ENCODE measurements at regions not wholly inside any gene's neighbourhood (a gene's known extent, or its start where the extent isn't known, plus 50 kb on each side); places are given as distances from the start of the nearest gene placed in this dataset.

DNA sequence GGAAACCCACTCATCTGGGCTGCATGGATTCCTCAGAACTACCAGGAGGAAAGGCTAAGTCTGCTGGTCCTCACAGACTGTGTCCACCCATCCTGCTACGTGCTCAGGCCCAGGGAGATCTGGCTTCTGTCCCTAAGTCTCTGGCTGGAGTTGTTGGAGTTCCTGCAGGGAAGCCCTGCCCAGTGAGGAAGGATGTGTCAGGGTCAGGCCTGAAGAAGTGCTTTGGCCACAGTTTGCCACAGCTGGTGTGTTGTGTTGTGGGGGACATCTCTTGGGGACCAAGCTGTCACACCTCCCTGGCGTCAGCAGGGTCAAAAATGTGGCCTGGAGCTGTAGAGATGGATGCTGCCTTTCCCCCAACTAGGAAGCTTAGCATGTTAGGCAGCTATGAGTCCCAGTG lies 684.7 kb downstream of the METTL15 start:
- DNase-seq: no peak

DNA sequence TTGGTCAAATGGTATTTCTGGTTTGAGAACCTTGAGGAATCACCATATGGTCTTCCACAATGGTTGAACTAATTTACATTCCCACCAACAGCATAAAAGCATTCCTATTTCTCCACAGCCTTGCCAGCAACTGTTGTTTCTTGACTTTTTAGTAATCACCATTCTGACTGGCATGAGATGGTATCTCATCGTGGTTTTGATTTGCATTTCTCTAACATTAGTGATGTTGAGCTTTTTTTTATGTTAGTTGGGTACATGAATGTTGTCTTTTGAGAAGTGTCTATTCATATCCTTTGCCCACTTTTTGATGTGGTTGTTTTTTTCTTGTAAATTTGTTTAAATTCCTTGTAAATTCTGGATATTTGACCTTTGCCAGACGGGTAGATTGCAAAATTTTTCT lies 679.7 kb downstream of the METTL15 start:
- peak; percentile 36 for DNase-seq

DNA sequence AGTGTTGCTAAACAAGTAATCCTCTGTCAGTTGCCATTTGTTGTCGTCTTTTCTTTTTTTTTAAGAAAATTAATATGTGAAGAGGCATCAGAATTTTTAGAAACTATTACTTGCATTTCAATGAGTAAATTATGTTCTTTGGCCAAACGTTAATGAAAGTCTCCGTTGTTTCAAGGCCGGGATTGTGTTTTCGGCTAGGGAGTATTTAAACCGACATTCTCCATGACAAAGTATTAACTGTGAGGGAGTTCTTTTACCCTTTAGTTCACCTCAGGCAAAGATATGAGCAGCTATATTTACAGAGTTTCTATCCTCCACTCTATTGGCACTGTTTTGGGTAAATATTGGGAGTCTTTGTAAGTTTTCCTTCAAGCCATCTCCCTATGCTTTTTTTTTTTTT lies 668.9 kb downstream of the METTL15 start:
- DNase-seq: no peak

DNA sequence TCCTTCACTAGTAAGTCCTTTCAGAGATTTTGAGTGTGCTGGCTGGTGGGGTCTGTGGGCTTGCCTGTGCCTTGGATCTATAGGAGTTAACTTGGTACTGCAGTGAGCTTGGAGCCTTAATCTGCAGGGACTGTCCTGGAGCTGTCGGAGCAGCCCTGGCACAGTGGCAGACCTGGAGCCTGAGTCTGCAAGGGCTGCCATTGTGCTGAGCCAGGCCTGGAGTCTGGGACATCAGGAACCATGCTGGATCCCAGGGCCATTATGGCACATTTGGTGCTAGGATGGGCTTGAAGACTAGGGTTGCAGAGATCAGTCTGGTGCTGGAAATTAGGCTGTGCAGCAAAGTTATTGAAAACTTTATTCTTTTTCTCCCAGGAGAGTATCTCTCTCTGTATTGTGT lies 665.4 kb downstream of the METTL15 start:
- no peak for DNase-seq

DNA sequence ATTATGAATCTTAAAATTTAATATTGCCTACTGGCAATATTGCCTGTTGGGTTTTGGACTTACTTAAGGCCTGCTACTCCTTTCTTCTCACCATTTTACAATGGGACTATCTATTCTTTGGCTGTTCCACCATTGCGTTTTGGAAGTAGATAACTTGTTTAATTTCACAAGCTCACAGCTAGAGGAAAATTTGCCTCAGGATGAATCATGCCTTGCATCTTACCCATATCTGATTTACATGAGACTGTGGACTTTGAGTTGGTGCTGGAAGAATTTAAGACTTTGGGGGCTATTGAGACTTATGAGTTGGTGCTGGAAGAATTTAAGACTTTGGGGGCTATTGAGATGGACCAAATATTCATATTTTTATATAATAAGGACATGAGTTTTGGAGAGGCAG lies 662.6 kb downstream of the METTL15 start:
- DNase-seq: no peak

DNA sequence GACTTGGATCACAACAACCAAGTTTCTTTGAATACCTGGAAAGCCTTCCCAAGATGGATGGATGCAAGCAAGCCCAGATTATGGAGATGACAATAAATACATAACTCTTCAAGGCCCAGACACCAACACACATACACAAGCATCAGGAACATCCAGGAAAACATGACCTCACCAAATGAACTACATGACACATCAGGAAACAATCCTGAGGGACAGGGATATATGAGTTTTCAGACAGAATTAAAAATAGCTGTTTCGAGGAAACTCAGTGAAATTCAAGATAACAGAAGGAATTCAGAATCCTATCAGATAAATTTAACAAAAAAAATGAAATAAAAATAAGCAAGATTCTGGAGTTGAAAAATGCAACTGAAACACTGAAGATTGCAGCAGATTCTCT lies 659.4 kb downstream of the METTL15 start:
- peak; percentile 86 for DNase-seq

DNA sequence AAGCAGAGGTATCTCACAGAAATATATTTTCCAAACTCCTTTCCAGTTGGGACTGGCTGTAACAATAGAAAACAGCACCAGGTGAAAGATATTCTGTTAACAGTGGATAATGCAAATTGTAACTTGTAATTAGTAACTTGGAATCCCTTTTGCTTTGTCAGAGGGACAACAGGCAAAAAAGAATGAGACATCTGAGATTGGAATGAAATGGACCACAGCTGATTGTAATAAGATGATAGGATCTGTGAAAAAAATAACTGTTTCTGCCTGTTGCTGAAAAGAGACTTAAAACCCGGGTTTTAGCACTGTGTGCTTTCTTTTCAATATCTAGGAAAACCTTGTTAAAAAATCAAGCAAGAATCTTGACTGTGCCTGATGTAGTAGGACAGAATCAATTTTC lies 655.7 kb downstream of the METTL15 start:
- peak; percentile 48 for DNase-seq

DNA sequence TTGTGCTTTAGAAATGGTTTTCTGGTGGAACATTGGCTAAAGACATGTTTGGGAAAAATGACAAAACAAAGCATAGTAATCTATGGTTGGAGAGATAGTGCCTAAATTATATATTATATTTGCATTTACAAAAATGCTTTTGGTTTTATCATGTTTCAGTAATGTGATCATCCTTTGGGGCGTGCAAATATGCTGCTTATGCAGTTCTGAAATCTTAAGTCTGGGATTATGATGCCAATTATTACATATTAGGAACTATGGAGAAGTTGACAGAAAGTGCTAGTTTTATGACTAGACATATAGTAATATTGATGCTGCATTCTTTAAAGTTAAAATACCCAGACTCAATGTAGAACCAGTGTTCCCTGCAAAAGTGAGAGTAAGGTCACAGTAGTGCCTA lies 655.0 kb downstream of the METTL15 start:
- DNase-seq: peak; percentile 55

DNA sequence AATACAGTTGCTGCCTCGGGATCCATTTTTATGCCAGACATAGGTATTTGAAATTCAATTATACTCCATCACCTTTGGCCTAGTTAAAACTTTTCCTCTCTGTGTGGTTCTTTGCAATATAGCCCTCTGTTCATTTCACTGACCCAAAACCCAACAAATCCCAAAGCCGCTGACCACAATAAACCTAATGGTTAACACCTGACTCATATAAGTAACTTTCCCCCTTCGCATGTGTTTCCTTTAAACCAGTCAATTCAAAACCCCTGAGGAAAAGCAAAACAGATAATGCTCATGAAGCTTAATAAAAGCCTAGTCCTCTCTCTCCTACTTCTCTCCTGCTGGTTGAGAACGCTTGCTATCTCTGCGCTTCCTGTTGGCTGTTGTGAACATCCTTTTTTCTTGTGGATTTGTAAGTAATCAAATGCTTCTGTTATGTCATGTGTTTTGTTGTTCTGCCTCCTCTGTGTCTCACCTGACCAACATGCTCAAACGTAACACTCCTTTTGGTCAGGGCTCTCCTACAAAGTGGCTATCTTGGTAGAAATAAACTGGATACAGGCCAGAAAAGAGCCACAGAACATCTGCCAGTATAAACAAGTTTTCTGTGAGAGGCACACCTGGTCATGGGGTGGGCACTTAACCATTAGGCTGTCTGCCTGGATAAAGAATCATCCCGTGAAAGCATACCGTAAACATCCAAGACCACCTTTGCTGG lies 652.6 kb downstream of the METTL15 start:
- DNase-seq: peak; percentile 57

DNA sequence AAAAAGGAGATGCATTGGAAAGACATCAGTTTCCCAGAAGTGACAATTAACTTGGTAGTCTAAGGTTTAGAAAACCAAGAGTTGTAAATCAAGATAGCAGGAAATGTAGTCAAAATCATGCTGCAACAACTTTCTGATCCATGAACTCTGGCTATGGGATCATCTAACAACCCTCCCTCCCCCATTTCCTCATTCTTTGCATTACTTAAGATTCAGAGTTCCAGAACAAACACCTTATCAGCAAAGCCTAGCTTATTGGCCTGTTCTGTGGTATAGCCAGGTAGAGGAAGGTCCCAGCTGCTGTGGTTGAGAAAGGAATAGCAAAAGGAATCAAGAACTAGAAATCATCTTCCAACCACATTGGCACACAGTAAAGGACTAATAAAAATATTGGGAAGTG lies 651.1 kb downstream of the METTL15 start:
- DNase-seq: peak; percentile 73

DNA sequence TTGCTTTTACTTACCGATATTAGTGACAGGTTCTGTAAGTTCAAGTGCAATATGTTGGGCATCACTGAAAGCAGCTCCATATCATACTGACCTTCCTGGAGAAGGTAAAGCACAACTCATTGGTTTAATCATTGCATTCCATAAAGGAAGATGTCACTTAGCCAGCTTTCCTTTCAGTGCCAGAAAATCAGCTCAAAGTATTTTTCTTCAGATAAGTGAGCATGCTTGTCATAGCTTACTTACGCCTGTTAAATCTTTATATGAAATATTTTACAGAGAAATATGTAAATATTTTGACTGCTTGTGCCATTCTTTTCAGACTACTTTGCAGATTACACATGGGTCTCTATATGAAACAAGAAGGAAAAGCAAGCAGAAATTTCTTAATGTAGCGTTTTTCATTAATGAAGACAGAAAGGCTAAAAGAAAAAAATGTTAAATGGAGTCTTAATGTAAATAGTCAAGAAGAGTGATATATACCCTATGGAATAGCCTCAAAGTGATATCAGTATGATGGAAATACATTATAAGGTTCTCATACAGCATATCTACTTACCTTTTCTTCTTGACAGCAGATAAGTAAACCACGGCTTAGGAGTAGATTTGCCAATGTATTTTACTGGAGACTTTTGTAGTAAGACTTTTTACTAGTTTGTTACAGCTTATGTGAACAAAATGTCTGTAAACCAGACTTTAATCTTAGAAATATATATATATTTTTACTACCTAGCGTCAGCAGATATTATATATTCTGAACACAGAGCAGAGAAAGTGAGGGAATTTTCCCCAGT lies 649.7 kb downstream of the METTL15 start:
- peak; percentile 94 for DNase-seq

DNA sequence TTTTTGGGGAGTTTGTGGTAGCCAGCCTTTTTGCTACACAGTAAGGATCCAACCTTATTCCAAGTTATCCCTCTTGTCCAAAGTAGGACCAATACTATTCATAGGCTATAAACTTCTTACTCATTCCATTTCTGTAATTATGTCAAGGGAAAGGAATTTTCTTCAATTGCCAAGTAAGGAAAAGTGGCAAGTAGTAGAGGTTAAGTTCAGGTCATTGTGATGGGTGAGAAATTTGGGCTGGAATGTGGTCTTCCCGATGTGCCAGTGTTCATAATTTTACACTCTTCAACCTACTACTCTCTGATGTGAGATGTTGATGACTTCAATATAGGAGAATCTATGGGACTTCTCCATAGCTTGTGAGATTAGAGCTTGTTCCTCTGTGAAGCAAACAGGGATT lies 648.8 kb downstream of the METTL15 start:
- DNase-seq: peak; percentile 96

DNA sequence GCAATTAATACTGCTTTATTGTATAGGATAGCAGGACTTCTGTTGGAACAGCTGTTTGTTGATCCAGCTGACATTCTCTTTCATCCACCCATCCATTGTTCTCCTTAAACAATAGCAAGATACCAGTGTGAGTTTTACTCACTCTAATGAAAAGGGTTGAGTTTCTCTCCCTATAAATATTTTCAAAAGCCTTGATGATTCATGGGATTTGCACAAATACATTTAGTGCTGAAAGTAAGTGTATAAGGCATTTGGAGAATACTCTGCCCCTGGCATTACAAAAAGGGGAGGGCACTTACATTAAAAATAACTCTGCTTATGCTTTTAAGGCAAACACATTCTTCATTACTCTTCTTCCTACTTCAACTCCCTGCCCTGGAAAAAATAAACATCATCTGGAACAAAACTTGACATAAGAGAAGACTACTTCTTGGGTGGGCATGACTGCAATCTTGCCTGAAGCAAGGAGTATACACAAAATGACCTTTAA lies 634.9 kb downstream of the METTL15 start:
- no peak for DNase-seq

DNA sequence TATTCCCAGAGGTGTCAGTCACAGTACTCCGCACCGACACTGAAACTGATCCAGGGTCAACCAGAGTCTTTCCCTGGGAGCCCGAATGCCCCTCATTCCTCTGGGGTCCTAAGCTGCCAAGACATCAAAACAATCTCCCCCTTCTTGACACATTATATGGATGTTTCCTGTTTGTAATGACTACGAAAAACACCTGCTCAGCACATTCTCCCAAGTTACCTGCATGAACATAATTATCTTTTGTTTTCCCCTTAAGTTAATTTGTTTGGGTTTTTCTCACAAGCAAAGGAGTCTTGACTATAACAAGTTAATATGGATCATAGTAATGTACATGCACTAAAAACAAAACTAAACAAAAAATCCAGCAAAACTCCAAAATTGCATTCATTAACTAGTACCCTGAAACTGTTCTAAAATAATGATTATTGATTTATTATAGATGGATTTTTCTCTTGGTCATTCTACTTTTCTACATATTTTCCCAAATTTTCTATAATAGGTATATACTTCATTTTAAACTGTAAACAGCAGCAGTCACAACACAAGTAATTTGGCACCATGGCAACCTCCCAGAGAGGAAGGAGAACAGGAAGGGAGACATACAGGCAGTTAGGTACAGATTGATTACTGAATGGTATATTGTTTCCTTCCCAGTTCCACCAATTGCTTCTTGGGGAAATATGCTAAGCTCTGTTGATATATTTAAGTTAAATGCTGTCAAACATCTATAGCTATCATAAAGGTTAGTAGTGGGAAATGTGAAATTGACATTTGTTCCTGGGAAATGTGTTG lies 631.5 kb downstream of the METTL15 start:
- no peak for DNase-seq

DNA sequence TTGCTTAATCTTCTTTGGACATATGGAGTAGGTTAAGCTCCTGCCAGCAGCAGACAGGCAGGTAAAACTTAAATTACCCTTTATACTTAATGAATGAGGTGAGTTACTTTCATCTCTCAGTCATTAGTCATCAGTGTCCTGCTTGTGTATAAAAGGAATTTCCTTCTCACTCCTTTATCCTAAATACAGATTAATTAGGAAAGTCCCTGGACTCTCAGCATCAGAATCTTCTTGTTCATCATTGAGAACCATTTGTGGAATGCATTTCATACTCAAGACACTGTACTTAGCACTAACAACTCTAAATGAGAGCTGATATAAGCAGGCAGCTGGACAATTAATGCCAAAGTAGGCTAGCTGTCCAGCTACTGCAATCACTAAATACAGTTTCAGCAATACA lies 630.4 kb downstream of the METTL15 start:
- peak; percentile 5 for DNase-seq

DNA sequence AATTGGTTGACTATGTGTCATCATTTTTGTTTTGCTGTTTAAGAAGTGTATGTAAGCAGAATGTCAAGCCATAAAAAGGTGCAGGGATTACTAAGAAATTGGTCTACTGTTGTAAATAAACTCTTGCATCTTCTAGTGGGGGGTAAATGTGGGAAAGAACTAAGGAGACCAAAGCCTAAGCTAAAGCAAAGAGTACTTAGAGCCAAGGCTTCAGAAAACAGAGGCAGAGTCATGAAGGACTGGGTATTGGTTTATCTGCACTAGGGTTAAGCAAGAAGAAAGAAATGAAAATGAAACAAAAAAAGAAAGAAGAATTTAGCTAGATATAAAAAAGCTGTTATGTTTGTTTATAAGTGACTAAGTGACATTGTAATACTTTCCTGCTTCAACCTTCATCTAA lies 628.1 kb downstream of the METTL15 start:
- DNase-seq: no peak

DNA sequence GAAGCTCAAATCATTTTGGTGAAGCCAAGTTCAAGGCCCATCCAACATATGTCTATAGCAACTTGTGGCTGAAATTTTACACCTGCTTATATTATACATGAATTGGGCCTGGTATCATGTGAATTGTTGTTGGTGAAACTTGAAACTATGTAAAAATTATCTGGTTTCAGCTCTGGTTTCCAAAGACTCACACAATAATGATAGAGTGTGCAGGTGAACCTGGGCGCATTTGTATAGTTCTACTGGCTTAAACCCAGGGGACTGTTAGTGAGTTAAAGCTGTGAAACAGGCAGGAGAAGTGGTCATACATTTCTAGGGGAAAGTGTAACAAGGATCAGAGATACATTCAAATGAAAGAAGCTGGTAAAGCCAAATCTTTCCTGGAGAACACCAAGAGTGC lies 627.3 kb downstream of the METTL15 start:
- DNase-seq: no peak

DNA sequence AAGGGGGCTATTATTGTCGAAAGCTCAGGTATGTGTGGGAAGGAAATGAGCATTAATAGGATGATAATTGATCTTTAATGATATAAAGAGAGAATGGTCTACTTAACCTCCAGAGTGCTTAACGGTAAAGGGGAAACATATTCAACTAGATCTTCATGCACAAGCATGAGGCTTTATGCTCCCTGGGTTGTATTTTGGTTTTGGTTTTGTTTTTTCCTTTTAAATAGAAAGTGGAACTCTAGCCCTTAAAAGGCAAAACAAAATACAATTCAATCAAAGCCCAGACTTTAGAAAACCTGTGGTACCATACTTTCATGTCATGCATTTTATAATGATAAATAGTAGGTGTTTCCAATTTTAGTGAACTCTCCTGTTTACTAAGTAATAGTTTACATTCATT lies 622.7 kb downstream of the METTL15 start:
- DNase-seq: no peak

DNA sequence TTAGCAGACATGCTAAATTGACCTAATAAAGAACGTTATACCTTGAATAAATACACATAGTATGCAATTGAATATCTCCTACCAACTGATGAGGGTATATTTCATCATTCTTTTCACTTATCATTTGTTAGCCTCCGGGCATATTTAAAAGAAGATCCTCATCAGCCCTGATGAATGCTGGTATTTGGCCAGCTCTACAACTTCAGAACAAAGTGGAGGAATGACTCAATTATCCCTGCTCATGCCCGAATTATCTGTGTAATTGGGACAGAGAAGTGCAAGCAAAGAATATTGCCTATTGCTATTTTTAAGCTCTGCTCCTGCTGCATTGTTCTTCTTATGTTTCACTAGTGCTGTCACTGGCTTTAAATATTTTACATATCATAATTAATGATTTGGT lies 622.1 kb downstream of the METTL15 start:
- DNase-seq: peak; percentile 9

DNA sequence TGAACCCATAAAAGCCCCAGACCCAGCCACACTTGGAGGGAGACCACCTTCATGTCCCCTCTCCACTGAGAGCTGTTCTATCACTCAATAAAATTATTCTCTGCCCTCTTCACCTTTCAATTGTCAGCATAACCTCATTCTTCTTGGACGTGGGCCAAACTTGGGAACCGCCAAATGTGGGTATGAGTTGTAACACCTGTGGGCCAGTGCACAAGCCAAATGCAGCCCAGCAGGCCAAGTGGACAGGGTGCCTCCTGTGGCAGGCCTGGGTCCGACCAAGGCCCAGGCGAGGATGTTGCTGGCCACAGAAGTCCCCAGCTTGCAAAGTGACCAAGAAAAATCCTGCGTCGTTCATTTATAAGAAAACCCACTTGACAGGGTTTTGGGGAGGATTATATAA lies 621.2 kb downstream of the METTL15 start:
- no peak for DNase-seq

DNA sequence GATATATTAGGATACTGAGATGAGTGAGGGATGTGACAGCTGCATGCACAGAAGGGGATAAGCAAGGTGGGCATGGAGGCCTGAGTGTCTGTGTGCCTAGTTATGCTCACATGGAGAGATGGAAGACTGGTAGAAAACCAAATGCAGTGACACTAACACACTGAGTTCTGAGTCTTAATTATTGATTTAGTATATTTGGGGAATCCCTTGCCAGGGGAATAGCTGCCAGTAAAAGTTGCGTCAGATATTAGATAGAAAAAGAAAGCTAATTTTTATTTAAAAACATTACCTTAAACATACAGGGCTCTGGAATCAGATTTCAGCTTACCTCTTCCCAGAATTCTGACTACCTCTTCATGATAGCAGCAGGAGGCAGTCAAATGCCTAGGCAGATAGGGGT lies 620.5 kb downstream of the METTL15 start:
- no peak for DNase-seq

DNA sequence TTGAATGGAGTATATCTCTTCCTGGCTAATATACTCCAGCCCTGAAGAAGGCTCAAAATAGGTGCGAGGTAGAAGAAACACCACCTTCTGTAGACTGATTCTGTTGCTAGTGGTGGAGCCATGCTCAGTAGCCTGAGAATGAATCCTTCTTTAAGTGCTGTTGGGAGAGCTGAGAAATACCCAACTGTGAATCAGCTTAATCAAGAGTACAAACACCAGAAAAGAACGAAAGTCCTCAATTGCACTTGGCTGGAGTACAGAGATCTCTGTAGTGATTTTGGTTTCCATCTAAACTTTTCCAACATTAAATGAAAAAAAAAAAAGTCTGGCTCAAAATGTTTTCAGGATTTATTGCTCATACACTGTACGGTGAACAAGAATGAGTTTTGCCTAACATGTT lies 619.1 kb downstream of the METTL15 start:
- peak; percentile 35 for DNase-seq

DNA sequence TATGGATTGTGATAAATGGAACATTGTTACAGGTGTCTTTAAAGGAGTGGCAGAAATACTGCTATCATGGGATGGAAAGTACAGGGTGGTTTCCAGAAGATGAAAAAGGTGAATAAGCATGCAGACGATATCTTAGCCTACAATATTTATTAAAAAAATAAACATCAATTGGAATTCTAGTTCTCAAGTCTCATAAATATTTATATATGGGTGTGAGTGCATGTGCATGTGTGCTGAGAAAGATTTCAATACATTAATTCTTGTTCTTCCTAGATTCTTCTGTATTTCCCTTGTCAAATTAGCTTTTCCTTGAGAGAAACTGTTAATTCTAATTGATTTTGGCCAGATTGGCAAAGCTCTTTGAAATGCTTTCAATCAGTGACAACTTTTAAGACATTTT lies 618.2 kb downstream of the METTL15 start:
- DNase-seq: no peak

DNA sequence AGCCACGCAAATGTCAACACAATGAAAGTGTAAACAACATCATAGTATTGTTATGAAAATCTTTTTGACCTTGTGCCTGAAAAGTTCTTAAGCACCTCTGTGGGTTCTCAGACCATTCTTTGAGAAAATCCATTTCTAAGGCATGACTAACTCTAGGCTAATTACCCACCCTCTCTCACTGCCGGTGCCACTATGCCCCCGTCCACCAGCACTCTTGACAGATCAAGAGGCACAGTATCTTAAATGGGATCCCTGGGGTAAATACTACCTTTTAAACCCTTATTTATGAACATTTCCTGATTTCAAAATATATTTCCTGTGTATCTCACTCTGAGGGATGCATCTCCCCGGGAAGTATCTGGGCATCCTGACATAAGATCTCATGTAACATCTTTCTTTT lies 607.5 kb downstream of the METTL15 start:
- DNase-seq: no peak
